ENCODE measurements at regions not wholly inside any gene's neighbourhood (a gene's known extent, or its start where the extent isn't known, plus 50 kb on each side); places are given as distances from the start of the nearest gene placed in this dataset.

- no peak overlapping the region for H3K27ac ChIP-seq
- ChIA-PET POLR2A (ENCODE audit: low non-redundant PET) (no interaction called here), CTCF (interaction anchor here (0.5 to 0.6 kb wide), 2 partner anchors 13 to 198 kb away, joined by 3 to 4 read pairs; no protein-coding TSS in a partner anchor)
- TF ChIP-seq, protein P1, sequence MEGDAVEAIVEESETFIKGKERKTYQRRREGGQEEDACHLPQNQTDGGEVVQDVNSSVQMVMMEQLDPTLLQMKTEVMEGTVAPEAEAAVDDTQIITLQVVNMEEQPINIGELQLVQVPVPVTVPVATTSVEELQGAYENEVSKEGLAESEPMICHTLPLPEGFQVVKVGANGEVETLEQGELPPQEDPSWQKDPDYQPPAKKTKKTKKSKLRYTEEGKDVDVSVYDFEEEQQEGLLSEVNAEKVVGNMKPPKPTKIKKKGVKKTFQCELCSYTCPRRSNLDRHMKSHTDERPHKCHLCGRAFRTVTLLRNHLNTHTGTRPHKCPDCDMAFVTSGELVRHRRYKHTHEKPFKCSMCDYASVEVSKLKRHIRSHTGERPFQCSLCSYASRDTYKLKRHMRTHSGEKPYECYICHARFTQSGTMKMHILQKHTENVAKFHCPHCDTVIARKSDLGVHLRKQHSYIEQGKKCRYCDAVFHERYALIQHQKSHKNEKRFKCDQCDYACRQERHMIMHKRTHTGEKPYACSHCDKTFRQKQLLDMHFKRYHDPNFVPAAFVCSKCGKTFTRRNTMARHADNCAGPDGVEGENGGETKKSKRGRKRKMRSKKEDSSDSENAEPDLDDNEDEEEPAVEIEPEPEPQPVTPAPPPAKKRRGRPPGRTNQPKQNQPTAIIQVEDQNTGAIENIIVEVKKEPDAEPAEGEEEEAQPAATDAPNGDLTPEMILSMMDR (conservative IDR thresholded peaks at IDR 0.05; ENCODE audit: low read depth) = no peak
- DNase-seq (ENCODE audit: low spot score) = no peak
These were observed 181.3 kb downstream of the NFKBIZ start for GRCh38 chr3:102030661-102031060.

DNA sequence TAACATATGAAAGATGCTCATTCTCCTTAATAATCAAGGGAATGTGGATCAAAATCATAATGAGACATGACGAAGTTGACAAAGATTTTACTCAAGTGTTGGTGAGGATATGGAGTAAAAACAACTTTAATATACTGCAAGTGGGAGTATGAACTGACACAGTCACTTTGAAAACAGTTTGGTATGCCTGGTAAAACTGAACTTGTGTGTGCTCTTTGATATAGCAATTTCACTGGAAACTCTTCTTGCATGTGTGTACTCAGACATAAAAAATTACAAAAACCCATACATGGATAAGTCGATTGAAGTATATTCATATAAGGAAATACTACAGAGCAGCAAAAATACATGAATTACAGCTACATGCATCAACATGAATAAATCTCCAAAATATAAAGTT is 182.5 kb downstream of the NFKBIZ start:
- ChIA-PET POLR2A (ENCODE audit: low non-redundant PET) (no interaction called here), CTCF (interaction anchor here (0.7 kb wide), 1 partner anchor 229 kb away, joined by 4 read pairs; no protein-coding TSS in a partner anchor)
- no peak for DNase-seq (ENCODE audit: low spot score)
- H3K27ac ChIP-seq = no peak overlapping the region
- TF ChIP-seq, protein P1 (conservative IDR thresholded peaks at IDR 0.05; ENCODE audit: low read depth) = no peak

GRCh38 chr3:102032491-102033383 is 183.4 kb downstream of the NFKBIZ start:
- H3K27ac ChIP-seq = no peak overlapping the region
- no peak for DNase-seq (ENCODE audit: low spot score)
- CTCF ChIA-PET = interaction anchor here (0.7 kb wide), 1 partner anchor 230 kb away, joined by 4 read pairs; no protein-coding TSS in a partner anchor
- TF ChIP-seq, protein P1 (conservative IDR thresholded peaks at IDR 0.05; ENCODE audit: low read depth) = no peak
- POLR2A ChIA-PET (ENCODE audit: low non-redundant PET) = no interaction called here

DNA sequence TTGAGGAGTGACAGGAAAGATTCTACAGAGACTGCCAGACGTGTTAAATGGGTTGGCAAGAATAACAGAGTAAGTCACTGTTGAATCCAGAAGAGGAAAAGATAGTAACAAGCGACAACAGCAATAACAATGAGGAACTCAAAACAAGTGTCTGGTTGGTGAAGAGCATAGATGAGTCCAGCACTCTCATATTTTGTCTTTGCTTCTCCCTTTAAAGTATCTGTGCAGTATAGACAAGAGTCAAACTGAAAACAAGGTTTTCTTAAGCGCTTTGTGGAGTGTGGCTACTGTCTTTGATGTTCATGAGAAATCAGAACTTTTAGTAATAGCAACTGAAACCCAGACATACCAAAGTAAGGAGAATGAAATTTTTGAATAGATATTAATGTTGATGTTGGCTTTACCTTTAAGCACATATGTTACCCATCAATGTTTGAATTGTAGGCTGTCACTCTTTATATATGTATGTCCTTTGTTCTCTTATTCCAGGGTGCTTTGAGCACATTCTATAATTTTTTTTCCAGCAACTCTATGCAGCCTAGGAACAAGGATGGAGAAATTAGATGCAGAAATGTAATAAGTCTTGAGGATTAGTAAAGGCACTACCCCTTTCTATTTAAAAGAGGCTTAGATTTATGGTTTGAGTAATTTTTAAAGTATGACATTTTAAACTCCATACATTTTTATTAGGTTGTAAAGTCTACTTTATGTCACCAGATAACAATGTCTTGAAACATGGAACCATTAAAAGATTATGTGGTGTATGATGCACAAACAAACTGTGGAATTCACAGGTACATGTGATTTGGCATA is 185.5 kb downstream of the NFKBIZ start:
- H3K27ac ChIP-seq = no peak overlapping the region
- ChIA-PET POLR2A (ENCODE audit: low non-redundant PET) (no interaction called here), CTCF (no interaction called here)
- DNase-seq (ENCODE audit: low spot score) = no peak
- TF ChIP-seq, protein P1 (conservative IDR thresholded peaks at IDR 0.05; ENCODE audit: low read depth) = no peak

DNA sequence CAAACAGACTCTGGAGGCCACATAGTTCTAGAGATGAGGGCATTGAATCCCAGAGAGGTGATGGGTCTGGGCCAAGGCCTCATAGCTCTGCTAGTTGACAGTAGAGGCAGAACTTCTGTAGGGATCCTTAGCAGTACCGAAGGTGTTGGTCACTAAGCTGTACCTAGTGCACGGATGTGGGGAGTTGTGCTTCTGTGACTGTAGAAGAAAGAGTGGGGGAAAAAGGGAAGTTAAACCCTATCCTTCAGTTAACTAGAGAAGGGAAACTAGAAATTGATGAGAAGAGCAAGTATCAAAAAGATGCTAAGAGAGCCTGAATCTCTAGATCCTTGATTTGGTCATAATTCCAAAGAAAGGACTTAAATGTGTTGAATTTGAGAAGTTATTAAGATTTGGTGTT is 186.7 kb downstream of the NFKBIZ start:
- POLR2A ChIA-PET (ENCODE audit: low non-redundant PET) = no interaction called here
- no peak overlapping the region for H3K27ac ChIP-seq
- CTCF ChIA-PET = interaction anchor here (0.6 kb wide), 1 partner anchor 48 kb away, joined by 3 read pairs; no protein-coding TSS in a partner anchor
- TF ChIP-seq, protein P1 (conservative IDR thresholded peaks at IDR 0.05; ENCODE audit: low read depth) = no peak
- no peak for DNase-seq (ENCODE audit: low spot score)

GRCh38 chr3:102036472-102036871 is 187.2 kb downstream of the NFKBIZ start:
- H3K27ac ChIP-seq = no peak overlapping the region
- TF ChIP-seq, protein P1 (conservative IDR thresholded peaks at IDR 0.05; ENCODE audit: low read depth) = no peak
- no peak for DNase-seq (ENCODE audit: low spot score)
- ChIA-PET CTCF (interaction anchor here (0.6 kb wide), 1 partner anchor 49 kb away, joined by 3 read pairs; no protein-coding TSS in a partner anchor), POLR2A (ENCODE audit: low non-redundant PET) (no interaction called here)
